Endodermal cell (in vitro differentiated cells): ENCODE measurements at regions not wholly inside any gene's neighbourhood (a gene's known extent, or its start where the extent isn't known, plus 50 kb on each side); places are given as distances from the start of the nearest gene placed in this dataset.

Source experiments
- DNase-seq: peaks from one replicate; pipeline ENCODE4 v3.0.0-alpha.2; 2017
- H3K27ac ChIP-seq: 2 replicates; pipeline ENCODE4 v1.5.1; 2013; ENCODE audit warnings: mild to moderate bottlenecking, low read depth, low read length, moderate library complexity
- H3K27me3 ChIP-seq: 2 replicates; pipeline ENCODE4 v1.6.1; 2013; ENCODE audit warnings: mild to moderate bottlenecking, low read length, moderate library complexity; ENCODE audit not compliant: insufficient read depth, control insufficient read depth, poor library complexity, severe bottlenecking
- H3K36me3 ChIP-seq: 2 replicates; pipeline ENCODE4 v1.7.0; 2013; ENCODE audit warnings: mild to moderate bottlenecking, low read length, moderate library complexity; ENCODE audit not compliant: control insufficient read depth, insufficient read depth
- H3K4me1 ChIP-seq: one replicate; pipeline ENCODE4 v1.7.0; 2013; ENCODE audit warnings: low read length; ENCODE audit not compliant: control insufficient read depth, insufficient read depth
- H3K4me3 ChIP-seq: 2 replicates; pipeline ENCODE4 v1.5.1; 2013; ENCODE audit warnings: mild to moderate bottlenecking, low read length, moderate library complexity
- H3K9ac ChIP-seq: 2 replicates; pipeline ENCODE4 v1.6.1; 2013; ENCODE audit warnings: mild to moderate bottlenecking, low read length, moderate library complexity; ENCODE audit not compliant: poor library complexity, severe bottlenecking; ENCODE audit errors: extremely low read depth
- H3K9me3 ChIP-seq: 2 replicates; pipeline ENCODE4 v1.6.1; 2013; ENCODE audit warnings: mild to moderate bottlenecking, low read length, moderate library complexity; ENCODE audit not compliant: control insufficient read depth
- H3K27ac Mint-ChIP-seq: 2 replicates; pipeline ENCODE4 v1.8.0; 2020; ENCODE audit warnings: mixed read lengths
- H3K27me3 Mint-ChIP-seq: 2 replicates; pipeline ENCODE4 v1.8.0; 2021; ENCODE audit warnings: mild to moderate bottlenecking, mixed read lengths; ENCODE audit not compliant: insufficient read depth
- H3K36me3 Mint-ChIP-seq: 2 replicates; pipeline ENCODE4 v1.8.0; 2020; ENCODE audit warnings: low read depth, mixed read lengths
- H3K4me1 Mint-ChIP-seq: 2 replicates; pipeline ENCODE4 v1.8.0; 2020; ENCODE audit warnings: mixed read lengths
- H3K4me3 Mint-ChIP-seq: 2 replicates; pipeline ENCODE4 v1.8.0; 2020; ENCODE audit warnings: mild to moderate bottlenecking, moderate library complexity, mixed read lengths
- H3K9me3 Mint-ChIP-seq: 2 replicates; pipeline ENCODE4 v1.8.0; 2020; ENCODE audit warnings: mild to moderate bottlenecking, mixed read lengths
- WGBS, 2 experiments: methylation state at CpG; one replicate each; pipeline versions ENCODE4 v1.1.5 to v1.1.7; 2013; ENCODE audit warnings: missing lambda C conversion rate in 2 of 2, mixed read lengths in 1 of 2; ENCODE audit not compliant: insufficient coverage in 1 of 2, insufficient read length in 1 of 2; 5-methylcytosine and 5-hydroxymethylcytosine counted together
- TF ChIP-seq, protein P1 (sequence below): fragments of 200-600 bp; sonication (generic); conservative IDR thresholded peaks from 2 replicates; pipeline ENCODE4 v1.5.0; 2021; ENCODE audit warnings: antibody characterized with exemption, mild to moderate bottlenecking

GRCh38 chr1:170385750-170386149 lies 146.2 kb upstream of the GORAB start:
- H3K4me1 ChIP-seq, result no peaks in the 10 kb centered on the region
- H3K9me3 ChIP-seq, result no peaks in the 10 kb centered on the region
- Mint-ChIP-seq H3K4me1 (no peaks in the 10 kb centered on the region), H3K4me3 (no peak overlapping the region), H3K36me3 (no peaks in the 10 kb centered on the region), H3K9me3 (no peaks in the 10 kb centered on the region), H3K27ac (no peak overlapping the region), H3K27me3 (no peaks in the 10 kb centered on the region)
- H3K4me3 ChIP-seq, result no peak overlapping the region
- TF ChIP-seq, protein P1, sequence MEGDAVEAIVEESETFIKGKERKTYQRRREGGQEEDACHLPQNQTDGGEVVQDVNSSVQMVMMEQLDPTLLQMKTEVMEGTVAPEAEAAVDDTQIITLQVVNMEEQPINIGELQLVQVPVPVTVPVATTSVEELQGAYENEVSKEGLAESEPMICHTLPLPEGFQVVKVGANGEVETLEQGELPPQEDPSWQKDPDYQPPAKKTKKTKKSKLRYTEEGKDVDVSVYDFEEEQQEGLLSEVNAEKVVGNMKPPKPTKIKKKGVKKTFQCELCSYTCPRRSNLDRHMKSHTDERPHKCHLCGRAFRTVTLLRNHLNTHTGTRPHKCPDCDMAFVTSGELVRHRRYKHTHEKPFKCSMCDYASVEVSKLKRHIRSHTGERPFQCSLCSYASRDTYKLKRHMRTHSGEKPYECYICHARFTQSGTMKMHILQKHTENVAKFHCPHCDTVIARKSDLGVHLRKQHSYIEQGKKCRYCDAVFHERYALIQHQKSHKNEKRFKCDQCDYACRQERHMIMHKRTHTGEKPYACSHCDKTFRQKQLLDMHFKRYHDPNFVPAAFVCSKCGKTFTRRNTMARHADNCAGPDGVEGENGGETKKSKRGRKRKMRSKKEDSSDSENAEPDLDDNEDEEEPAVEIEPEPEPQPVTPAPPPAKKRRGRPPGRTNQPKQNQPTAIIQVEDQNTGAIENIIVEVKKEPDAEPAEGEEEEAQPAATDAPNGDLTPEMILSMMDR, result no peak
- no peak overlapping the region for H3K9ac ChIP-seq
- DNase-seq, result no peak
- H3K36me3 ChIP-seq, result no peaks in the 10 kb centered on the region
- no peaks in the 10 kb centered on the region for H3K27me3 ChIP-seq
- H3K27ac ChIP-seq, result no peak overlapping the region
- 92 to 100% methylated on average over 2 of the region's 2 CpGs for WGBS, 2 experiments

DNA sequence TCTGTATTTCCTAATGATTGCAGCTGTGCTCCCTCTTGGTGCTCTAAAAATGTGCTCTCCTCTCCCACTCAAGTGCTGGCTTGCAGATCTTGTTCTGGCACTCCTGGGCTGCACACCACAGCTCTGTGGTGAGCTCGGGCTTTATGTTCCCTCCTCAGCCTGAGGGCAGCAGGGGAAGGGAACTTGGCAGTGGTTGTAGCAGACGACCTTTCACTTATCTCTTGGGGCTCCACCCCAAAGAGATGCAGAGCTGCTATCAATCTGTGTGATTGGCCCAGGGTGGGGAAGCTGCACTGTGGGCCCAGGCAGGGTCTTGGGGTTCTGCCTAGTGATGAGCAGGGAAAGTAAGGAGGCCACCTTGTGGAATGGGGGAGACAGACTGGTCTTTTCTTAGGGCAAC lies 143.5 kb upstream of the GORAB start:
- TF ChIP-seq, protein P1, result no peak
- H3K27me3 Mint-ChIP-seq, result no peaks in the 10 kb centered on the region
- H3K27ac ChIP-seq, result no peak overlapping the region
- H3K9me3 ChIP-seq, result no peaks in the 10 kb centered on the region
- no peak for DNase-seq
- H3K27ac Mint-ChIP-seq, result no peak overlapping the region
- H3K9me3 Mint-ChIP-seq, result no peaks in the 10 kb centered on the region
- no peaks in the 10 kb centered on the region for H3K27me3 ChIP-seq
- no peaks in the 10 kb centered on the region for H3K4me1 ChIP-seq
- 91% methylated on average over 2 of the region's 2 CpGs; no CpG with 5 or more reads in 1 of the 2 experiments for WGBS, 2 experiments
- no peaks in the 10 kb centered on the region for H3K36me3 Mint-ChIP-seq
- H3K4me3 Mint-ChIP-seq, result no peak overlapping the region
- H3K4me1 Mint-ChIP-seq, result no peaks in the 10 kb centered on the region
- no peaks in the 10 kb centered on the region for H3K36me3 ChIP-seq
- H3K9ac ChIP-seq, result no peak overlapping the region
- no peak overlapping the region for H3K4me3 ChIP-seq

- Histone ChIP-seq H3K4me1 (no peaks in the 10 kb centered on the region), H3K27me3 (no peaks in the 10 kb centered on the region), H3K27ac (no peak overlapping the region), H3K9ac (no peak overlapping the region), H3K9me3 (no peaks in the 10 kb centered on the region), H3K36me3 (no peaks in the 10 kb centered on the region), H3K4me3 (no peak overlapping the region)
- DNase-seq, result no peak
- no peak overlapping the region for H3K27ac Mint-ChIP-seq
- TF ChIP-seq, protein P1, result no peak
- H3K4me3 Mint-ChIP-seq, result no peak overlapping the region
- H3K36me3 Mint-ChIP-seq, result no peaks in the 10 kb centered on the region
- no peaks in the 10 kb centered on the region for H3K4me1 Mint-ChIP-seq
- no peaks in the 10 kb centered on the region for H3K27me3 Mint-ChIP-seq
- 88% methylated on average over 2 of the region's 2 CpGs; no CpG with 5 or more reads in 1 of the 2 experiments for WGBS, 2 experiments
- no peaks in the 10 kb centered on the region for H3K9me3 Mint-ChIP-seq
These were observed 136.8 kb upstream of the GORAB start for GRCh38 chr1:170395149-170395548.
